Keratinocyte (primary cell): ENCODE measurements at regions not wholly inside any gene's neighbourhood (a gene's known extent, or its start where the extent isn't known, plus 50 kb on each side); places are given as distances from the start of the nearest gene placed in this dataset.

Experiments used
- DNase-seq: peaks from one replicate; pipeline ENCODE4 v3.0.0-alpha.2; 2011; ENCODE audit warnings: low read depth, missing footprints, low spot score
- FAIRE-seq: peaks from 2 replicates; lab custom pipeline; 2011; peaks lifted over from hg19 to GRCh38; lab: Jason Lieb, UNC
- H2AFZ ChIP-seq: 2 replicates; pipeline ENCODE4 v1.6.0; 2012; ENCODE audit warnings: low read length, control low read depth, inconsistent platforms; ENCODE audit not compliant: control insufficient read depth
- H3K27ac ChIP-seq: 2 replicates; pipeline ENCODE4 v1.5.1; 2011; ENCODE audit warnings: low read length; ENCODE audit not compliant: control insufficient read depth, insufficient read depth
- H3K27me3 ChIP-seq: 3 replicates; pipeline ENCODE4 v1.6.0; 2011; ENCODE audit warnings: low read length; ENCODE audit not compliant: control insufficient read depth, insufficient read depth; ENCODE audit errors: extremely low read depth
- H3K36me3 ChIP-seq, 2 experiments: 2 replicates in 1 of 2; 3 replicates in 1 of 2; pipeline ENCODE4 v1.5.1; 2011; ENCODE audit warnings: low read length in 2 of 2, mild to moderate bottlenecking in 1 of 2; ENCODE audit not compliant: control insufficient read depth in 2 of 2, insufficient read depth in 2 of 2; ENCODE audit errors: extremely low read depth in 1 of 2
- H3K4me1 ChIP-seq: 3 replicates; pipeline ENCODE4 v1.5.1; 2011; ENCODE audit warnings: low read length; ENCODE audit not compliant: control insufficient read depth, insufficient read depth; ENCODE audit errors: extremely low read depth
- H3K4me2 ChIP-seq: 3 replicates; pipeline ENCODE4 v1.6.0; 2011; ENCODE audit warnings: low read depth, low read length; ENCODE audit not compliant: control insufficient read depth, insufficient read depth; ENCODE audit errors: extremely low read depth
- H3K4me3 ChIP-seq, 3 experiments: fragments of 200-600 bp in 1 of 3; sonication (generic) in 1 of 3; 2 replicates in 2 of 3; 3 replicates in 1 of 3; pipeline ENCODE4 v1.5.1; 2011 to 2016; ENCODE audit warnings: low read length in 3 of 3, mild to moderate bottlenecking in 3 of 3, control low read depth in 2 of 3, inconsistent platforms in 1 of 3, low read depth in 1 of 3, mixed read lengths in 1 of 3, mixed run types in 1 of 3, moderate library complexity in 1 of 3; ENCODE audit not compliant: control insufficient read depth in 2 of 3, insufficient read depth in 2 of 3; ENCODE audit errors: extremely low read depth in 1 of 3
- H3K79me2 ChIP-seq: 2 replicates; pipeline ENCODE4 v1.6.0; 2012; ENCODE audit warnings: low read length; ENCODE audit not compliant: control insufficient read depth, insufficient read depth
- H3K9ac ChIP-seq: 3 replicates; pipeline ENCODE4 v1.6.0; 2011; ENCODE audit warnings: low read length; ENCODE audit not compliant: control insufficient read depth, insufficient read depth; ENCODE audit errors: extremely low read depth
- H3K9me1 ChIP-seq: 3 replicates; pipeline ENCODE4 v1.6.0; 2011; ENCODE audit warnings: low read length; ENCODE audit not compliant: control insufficient read depth, insufficient read depth; ENCODE audit errors: extremely low read depth
- H3K9me3 ChIP-seq: 2 replicates; pipeline ENCODE4 v1.5.1; 2012; ENCODE audit warnings: low read depth, low read length; ENCODE audit not compliant: control insufficient read depth
- H4K20me1 ChIP-seq: 3 replicates; pipeline ENCODE4 v1.6.0; 2011; ENCODE audit warnings: low read length; ENCODE audit not compliant: control insufficient read depth, insufficient read depth; ENCODE audit errors: extremely low read depth
- CTCF ChIP-seq, 3 experiments: IDR thresholded peaks in 1 of 3; conservative IDR thresholded peaks in 1 of 3; optimal IDR thresholded peaks in 1 of 3; 2 replicates in 2 of 3; 3 replicates in 1 of 3; pipeline versions ENCODE3 to v1.5.1; 2011; ENCODE audit warnings: low read length in 3 of 3, mild to moderate bottlenecking in 3 of 3, moderate library complexity in 2 of 3, control low read depth in 1 of 3, inconsistent platforms in 1 of 3; ENCODE audit not compliant: insufficient read depth in 2 of 3; ENCODE audit errors: extremely low read depth in 1 of 3
- EZH2 ChIP-seq: IDR thresholded peaks from one replicate; pipeline ENCODE4 v1.6.1; 2012; ENCODE audit warnings: inconsistent platforms, mild to moderate bottlenecking, low read length, moderate library complexity
- dilution Hi-C: fragments of 300-500 bp; cut with MboI; formaldehyde crosslinking; loops from one replicate; pipeline ENCODE4 v1.7.0; 2020; ENCODE audit warnings: low sequenced_read_pairs; ENCODE audit not compliant: extremely low pct_ligation_motif_present

- FAIRE-seq: no peak
- H3K27me3 ChIP-seq: no peaks in the 10 kb centered on the region
- no peak for TF ChIP-seq CTCF (optimal IDR thresholded peaks at IDR 0.05 in 1 of 3, IDR thresholded peaks at IDR 0.05 in 1 of 3, conservative IDR thresholded peaks at IDR 0.05 in 1 of 3; ENCODE audit: extremely low read depth in 1 of 3, insufficient read depth in 2 of 3, low read length in 3 of 3)
- TF ChIP-seq EZH2: no peak
- H4K20me1 ChIP-seq: no peaks in the 10 kb centered on the region
- no peaks in the 10 kb centered on the region for H3K36me3 ChIP-seq
- no peaks in the 10 kb centered on the region for H3K9me1 ChIP-seq
- H3K4me3 ChIP-seq: no peak overlapping the region
- DNase-seq: no peak
- no peak overlapping the region for H3K27ac ChIP-seq
- no peak overlapping the region for H3K9ac ChIP-seq
- no peaks in the 10 kb centered on the region for H3K4me1 ChIP-seq
- no peak overlapping the region for H2AFZ ChIP-seq
- no peak overlapping the region for H3K4me2 ChIP-seq
- dilution Hi-C loops: no loop called here
- no peaks in the 10 kb centered on the region for H3K79me2 ChIP-seq
- H3K9me3 ChIP-seq: no peaks in the 10 kb centered on the region
These were observed 93.5 kb upstream of the RGMB start for GRCh38 chr5:98679963-98680362.

GRCh38 chr5:98690002-98690401 is 83.5 kb upstream of the RGMB start:
- TF ChIP-seq CTCF (optimal IDR thresholded peaks at IDR 0.05 in 1 of 3, IDR thresholded peaks at IDR 0.05 in 1 of 3, conservative IDR thresholded peaks at IDR 0.05 in 1 of 3; ENCODE audit: extremely low read depth in 1 of 3, insufficient read depth in 2 of 3, low read length in 3 of 3) (no peak), EZH2 (no peak)
- FAIRE-seq (no peak), DNase-seq (no peak)
- dilution Hi-C loops: no loop called here
- H2AFZ ChIP-seq: no peak overlapping the region
- no peak overlapping the region for H3K27ac ChIP-seq
- no peak overlapping the region for H3K4me3 ChIP-seq
- no peaks in the 10 kb centered on the region for H4K20me1 ChIP-seq
- no peaks in the 10 kb centered on the region for H3K27me3 ChIP-seq
- H3K36me3 ChIP-seq: no peaks in the 10 kb centered on the region
- H3K9ac ChIP-seq: no peak overlapping the region
- no peak overlapping the region for H3K4me2 ChIP-seq
- no peaks in the 10 kb centered on the region for H3K4me1 ChIP-seq
- H3K79me2 ChIP-seq: no peaks in the 10 kb centered on the region
- no peaks in the 10 kb centered on the region for H3K9me1 ChIP-seq
- H3K9me3 ChIP-seq: no peaks in the 10 kb centered on the region
